NCI-H2107 treated with DMSO at 0.1 percent for 48 hours (cell line): ENCODE measurements at regions not wholly inside any gene's neighbourhood (a gene's known extent, or its start where the extent isn't known, plus 50 kb on each side); places are given as distances from the start of the nearest gene placed in this dataset.
"Not testable (repeated sequence)": the region's sequence is repeated elsewhere in the genome, so short reads cannot be mapped to it uniquely, and the experiment has no call there.

Experiments
- DNase-seq: peaks from one replicate; lab custom pipeline; 2025; ENCODE audit not compliant: unreplicated experiment; lab: John Stamatoyannopoulos, UW

GRCh38 chr2:81395746-81396145 is 1091.2 kb upstream of the LRRTM1 start:
- DNase-seq: no peak

- no peak for DNase-seq
These were observed 1084.7 kb upstream of the LRRTM1 start for GRCh38 chr2:81389203-81389602.

- no peak for DNase-seq
These were observed 1059.2 kb upstream of the LRRTM1 start for GRCh38 chr2:81363800-81364199.

GRCh38 chr2:81362468-81362867 is 1057.9 kb upstream of the LRRTM1 start:
- not testable (repeated sequence) for DNase-seq

- no peak for DNase-seq
These were observed 1050.9 kb upstream of the LRRTM1 start for GRCh38 chr2:81355436-81355835.

- DNase-seq: no peak
These were observed 1029.5 kb upstream of the LRRTM1 start for GRCh38 chr2:81334046-81334445.

GRCh38 chr2:81328968-81329367 is 1024.4 kb upstream of the LRRTM1 start:
- DNase-seq: no peak

- no peak for DNase-seq
These were observed 1023.4 kb upstream of the LRRTM1 start for GRCh38 chr2:81327911-81328310.

GRCh38 chr2:81324046-81324445 is 1019.5 kb upstream of the LRRTM1 start:
- no peak for DNase-seq

GRCh38 chr2:81304154-81304830 is 999.7 kb upstream of the LRRTM1 start:
- no peak for DNase-seq

GRCh38 chr2:81303321-81303720 is 998.8 kb upstream of the LRRTM1 start:
- DNase-seq: no peak

GRCh38 chr2:81299841-81300240 is 995.3 kb upstream of the LRRTM1 start:
- DNase-seq: no peak

- no peak for DNase-seq
These were observed 986.3 kb upstream of the LRRTM1 start for GRCh38 chr2:81290846-81291245.

GRCh38 chr2:81283081-81283480 is 978.5 kb upstream of the LRRTM1 start:
- DNase-seq: no peak

- DNase-seq: no peak
These were observed 977.7 kb upstream of the LRRTM1 start for GRCh38 chr2:81282151-81282769.

- DNase-seq: no peak
These were observed 972.0 kb upstream of the LRRTM1 start for GRCh38 chr2:81276595-81276994.

- no peak for DNase-seq
These were observed 961.6 kb upstream of the LRRTM1 start for GRCh38 chr2:81266106-81266505.

GRCh38 chr2:81263989-81264388 is 959.4 kb upstream of the LRRTM1 start:
- no peak for DNase-seq

GRCh38 chr2:81260320-81260719 is 955.8 kb upstream of the LRRTM1 start:
- DNase-seq: no peak

- DNase-seq: no peak
These were observed 945.7 kb upstream of the LRRTM1 start for GRCh38 chr2:81250270-81250669.

GRCh38 chr2:81249152-81249551 is 944.6 kb upstream of the LRRTM1 start:
- DNase-seq: no peak

GRCh38 chr2:81247648-81248047 is 943.1 kb upstream of the LRRTM1 start:
- DNase-seq: no peak

GRCh38 chr2:81242501-81242900 is 937.9 kb upstream of the LRRTM1 start:
- DNase-seq: no peak
